HG03442 (cell line): ENCODE measurements at regions not wholly inside any gene's neighbourhood (a gene's known extent, or its start where the extent isn't known, plus 50 kb on each side); places are given as distances from the start of the nearest gene placed in this dataset.

ENCODE experiments used
- ATAC-seq: cut with Tn5 transposase; IDR thresholded peaks from one replicate; pipeline ENCODE4 v1.9.1; 2021; ENCODE audit warnings: mild to moderate bottlenecking, moderate library complexity; ENCODE audit not compliant: unreplicated experiment

DNA sequence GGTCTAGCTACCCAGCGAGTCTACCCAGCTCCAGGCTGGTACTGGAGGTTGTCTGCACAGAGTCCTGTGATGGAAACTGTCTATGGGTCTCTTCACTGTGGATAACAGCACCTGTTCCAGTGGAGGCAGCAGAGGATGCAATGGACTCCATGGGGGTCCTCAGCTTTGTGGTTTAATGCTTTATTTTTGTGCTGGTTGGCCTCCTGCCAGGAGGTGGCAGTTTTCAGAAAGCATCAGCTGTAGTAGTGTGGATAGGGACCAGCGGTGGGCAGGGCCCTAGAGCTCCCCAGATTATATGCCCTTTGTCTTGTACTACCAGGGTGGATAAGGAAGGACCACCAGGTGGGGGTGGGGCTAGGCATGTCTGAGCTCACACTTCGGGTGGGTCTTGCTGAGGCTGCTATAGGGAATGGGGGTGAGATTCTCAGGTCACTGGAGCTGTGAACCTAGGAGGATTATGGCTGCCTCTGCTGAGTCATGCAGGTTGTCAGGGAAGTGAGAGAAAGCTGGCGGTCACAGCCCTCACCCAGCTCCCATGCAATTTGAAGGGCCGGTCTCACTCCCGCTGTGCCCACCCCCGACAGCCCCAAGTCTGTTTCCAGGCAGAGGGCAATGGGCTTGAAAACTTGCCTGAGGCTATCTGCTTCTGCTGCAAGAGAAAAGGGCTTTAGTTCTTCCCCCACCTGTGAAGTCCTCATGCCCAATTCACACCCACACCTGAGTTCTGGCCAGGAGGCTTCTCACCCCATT, 397.1 kb downstream of the TLE1 start:
- ATAC-seq = no peak

DNA sequence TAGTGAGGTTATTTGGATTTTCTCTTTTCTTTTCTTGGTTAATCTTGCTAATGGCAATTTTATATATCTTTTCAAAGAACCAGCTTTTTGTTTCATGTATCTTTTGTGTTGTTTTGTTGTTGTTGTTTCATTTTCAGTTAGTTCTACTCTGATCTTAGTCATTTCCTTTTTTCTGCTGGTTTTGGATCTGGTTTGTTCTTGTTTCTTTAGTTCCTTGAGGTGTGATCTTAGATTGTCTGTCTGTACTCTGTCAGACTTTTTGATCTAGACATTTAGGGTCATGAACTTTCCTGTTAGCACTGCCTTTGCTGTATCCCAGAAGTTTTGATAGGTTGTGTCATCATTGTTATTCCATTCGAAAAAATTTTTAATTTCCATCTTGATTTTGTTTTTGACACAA, 399.7 kb downstream of the TLE1 start:
- ATAC-seq = no peak

DNA sequence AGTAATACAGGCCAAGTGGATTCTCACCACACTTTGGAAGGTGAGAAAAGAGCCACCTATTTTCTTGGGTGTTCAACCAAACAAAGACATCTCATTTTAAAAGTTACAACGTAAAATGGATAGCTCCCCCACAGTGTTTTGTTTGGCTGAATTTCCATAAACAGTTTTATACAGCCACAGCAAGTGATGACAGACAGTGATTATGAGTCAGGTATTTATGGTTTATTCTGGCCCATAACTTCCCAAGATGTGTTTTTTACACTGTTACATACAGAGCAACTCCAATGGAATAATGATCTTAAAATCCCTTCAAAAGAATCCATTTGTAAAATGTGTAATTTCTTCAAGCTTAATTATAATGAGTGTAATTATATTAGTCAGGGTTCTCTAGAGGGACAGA, 421.3 kb downstream of the TLE1 start:
- ATAC-seq = no peak

DNA sequence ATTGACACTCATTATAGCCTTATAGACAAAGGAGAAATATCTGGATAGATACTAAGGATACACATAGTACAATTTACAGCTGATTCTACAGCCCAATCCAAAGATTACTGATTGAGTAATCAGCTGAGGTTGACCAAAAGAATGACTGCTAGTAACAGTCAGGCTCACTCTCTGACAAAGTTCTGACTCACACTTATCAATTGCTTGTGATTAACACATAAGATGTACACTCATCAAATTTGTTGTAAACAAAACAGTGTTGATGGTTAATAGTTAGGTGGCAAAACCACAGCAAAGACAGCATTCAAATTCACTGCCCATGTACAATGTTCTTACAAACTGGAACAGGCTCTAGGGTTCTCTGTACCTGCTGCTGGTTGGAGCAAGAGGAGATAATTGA, 422.7 kb downstream of the TLE1 start:
- ATAC-seq = no peak

DNA sequence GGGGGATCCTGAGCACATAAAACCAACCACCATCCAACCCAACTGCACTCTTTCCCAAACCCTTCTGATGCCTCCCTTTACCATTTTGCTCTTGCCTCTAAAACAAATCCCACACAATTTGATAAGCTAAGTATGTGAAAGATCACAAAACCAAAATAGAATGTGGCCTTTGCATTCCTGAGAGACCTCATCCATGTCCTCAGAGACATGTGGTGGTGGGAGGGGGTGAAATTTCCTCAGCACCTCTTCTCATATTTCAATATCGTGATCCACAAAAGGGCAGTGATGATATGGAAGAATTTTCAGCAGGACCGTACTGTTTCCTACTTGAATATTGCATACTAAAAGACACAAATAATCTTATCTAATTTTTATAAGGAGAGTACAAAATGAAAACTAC, 423.3 kb downstream of the TLE1 start:
- no peak for ATAC-seq

DNA sequence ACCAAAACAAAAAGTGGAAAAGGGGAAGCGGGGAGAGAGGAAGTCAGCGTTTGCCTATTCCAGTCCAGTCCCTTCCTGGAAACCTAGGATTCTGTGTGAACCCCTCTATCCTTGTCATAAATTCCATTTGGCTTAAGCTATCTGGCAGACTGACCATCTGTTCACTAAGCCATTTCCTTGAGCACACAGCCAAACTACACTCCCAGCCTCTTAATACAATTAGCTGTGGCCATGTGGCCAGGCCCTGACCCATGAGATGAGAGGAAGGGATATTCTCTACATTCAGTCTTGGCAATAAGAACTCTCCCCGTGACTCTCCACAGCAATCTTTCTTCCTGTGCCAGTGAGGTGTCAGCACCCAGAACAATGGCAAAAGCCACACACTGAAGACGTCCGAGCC, 424.8 kb downstream of the TLE1 start:
- no peak for ATAC-seq

DNA sequence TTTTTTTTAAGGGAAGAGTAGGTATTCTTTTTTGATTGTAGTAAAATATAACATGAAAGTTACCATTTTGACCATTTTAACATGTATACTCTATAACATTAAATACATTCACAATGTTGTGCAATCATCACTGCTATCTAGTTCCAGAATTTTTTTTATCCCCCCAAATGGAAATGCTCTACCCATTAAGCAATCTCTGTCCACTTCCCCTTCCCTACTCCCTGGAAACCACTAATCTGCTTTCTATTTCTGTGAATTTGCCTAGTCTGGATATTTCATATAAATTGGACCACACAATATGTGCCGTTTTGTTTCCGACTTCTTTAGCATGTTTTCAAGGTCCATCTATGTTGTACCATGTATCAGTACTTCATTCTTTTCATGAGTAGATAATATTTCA, 429.5 kb downstream of the TLE1 start:
- ATAC-seq = no peak

DNA sequence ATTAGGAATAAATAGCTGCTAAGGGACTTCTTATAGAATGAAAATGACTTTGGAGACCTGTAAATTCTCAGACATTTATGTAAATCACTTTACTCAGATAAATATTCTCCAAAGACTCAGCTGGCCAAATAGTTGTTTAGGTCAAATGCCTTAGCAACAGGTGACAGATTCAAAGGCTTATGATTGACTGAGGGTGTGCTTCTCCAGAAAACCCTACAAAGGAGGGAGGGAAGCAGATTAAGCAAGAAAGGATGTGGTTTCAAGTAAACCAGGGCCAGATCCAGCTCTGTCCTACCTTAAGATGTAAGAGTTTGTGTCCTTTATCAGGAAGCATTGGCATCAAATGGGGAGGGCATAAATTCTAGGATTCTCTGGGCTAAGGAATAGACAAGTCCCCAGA, 433.0 kb downstream of the TLE1 start:
- no peak for ATAC-seq

DNA sequence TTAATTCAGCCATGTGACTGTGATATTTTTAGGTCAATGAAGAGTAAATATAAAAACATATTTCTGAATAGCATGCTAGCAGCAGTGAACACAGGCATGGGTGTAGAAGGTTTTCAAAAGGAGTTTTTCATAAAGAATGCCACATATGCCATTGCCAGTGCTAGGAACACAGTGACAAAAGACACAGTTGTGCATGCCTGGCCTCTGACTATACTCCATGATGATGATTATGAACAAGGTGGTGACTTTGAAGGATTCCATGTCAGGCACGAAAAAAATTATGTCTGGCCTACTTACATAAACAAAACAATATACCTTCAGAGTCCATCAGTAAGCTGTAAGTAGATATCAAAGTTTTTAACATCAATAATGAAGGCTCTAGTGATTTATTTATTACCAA, 438.7 kb downstream of the TLE1 start:
- ATAC-seq = no peak

DNA sequence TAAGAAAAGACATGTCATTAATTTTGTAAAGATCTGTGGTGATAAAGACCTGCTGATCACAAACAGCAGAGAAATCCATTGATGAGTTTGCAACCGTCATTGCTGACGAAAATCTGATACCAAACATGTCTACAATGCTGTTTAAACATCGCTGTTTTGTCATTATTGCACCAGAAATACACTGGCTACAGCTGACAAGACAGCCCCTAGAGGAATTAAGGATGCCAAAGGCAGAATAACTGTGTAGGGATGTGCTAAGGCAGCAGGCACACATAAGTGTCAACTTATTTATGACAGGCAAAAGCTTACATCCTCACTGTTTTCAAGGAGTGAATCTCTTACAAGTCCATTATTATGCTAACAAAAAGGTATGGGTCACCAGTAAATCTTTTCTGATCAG, 439.3 kb downstream of the TLE1 start:
- no peak for ATAC-seq

DNA sequence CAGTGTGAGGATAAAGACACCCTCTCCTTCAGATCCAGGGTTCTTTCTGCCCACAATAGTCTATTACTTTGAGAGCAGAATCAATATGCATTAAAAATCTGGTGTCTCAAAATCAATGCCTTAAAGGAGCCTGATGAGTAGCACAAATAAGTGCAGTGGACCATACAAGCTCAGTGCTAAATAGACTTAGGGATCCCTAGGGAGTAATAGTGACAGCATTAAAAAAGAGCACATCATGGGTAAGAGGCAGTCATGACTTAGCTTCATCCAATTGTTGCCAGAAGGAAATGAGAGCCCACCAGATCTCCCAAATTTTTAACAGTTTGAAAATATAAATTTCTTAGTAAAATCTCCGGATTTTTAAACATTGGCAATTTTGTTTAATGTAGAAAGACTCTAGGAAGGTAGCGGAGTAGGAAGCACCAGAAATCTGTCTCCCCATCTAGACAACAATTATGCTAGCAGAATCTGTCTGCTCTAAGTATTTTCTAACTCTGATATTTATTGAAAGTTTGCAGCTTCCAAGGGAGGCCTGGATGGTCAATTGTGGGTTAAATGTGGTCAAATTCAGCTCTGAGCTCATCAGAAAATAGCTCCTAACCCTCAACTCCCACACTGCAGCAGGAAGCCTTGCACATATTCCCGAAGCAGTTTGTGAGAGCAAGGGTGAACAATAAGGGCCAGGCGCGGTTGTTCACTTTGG, 443.9 kb downstream of the TLE1 start:
- ATAC-seq = no peak

DNA sequence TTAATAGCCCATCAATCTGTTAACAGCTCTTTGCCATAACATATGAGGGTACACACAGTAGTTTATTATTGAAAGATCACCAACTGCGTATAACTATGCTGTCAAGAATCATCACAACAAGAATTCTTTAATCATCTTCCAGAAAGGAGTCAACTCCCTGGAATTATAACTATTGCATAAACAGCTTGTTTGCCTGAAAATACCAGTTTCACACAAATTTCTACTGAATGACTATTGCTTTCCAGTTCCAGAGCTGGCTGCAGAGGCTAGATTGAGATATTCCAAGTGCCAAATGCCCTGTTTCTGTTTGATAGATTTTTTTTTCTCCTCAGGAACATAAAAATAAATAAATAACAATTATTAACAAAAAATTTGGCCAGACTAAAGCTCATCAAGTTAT, 444.7 kb downstream of the TLE1 start:
- ATAC-seq = no peak

DNA sequence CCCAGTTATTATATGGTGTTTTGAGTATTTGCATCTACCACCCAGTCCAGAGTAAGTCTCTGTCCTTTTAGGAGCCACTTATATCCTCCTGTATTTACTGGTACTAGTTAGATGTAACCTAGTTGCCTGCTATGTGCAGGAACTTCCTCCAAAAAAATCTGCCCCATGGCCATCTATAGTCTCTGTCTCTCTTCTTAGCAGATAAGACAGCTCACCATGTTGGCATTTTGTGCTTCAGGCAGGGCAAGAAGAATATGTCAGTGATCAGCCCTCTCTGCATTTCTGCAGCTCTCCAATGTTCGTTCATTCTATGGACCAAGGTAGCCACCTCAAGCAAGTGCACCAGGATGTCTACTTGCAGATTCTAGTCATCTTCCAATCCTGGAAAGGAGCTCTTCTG, 446.5 kb downstream of the TLE1 start:
- no peak for ATAC-seq

DNA sequence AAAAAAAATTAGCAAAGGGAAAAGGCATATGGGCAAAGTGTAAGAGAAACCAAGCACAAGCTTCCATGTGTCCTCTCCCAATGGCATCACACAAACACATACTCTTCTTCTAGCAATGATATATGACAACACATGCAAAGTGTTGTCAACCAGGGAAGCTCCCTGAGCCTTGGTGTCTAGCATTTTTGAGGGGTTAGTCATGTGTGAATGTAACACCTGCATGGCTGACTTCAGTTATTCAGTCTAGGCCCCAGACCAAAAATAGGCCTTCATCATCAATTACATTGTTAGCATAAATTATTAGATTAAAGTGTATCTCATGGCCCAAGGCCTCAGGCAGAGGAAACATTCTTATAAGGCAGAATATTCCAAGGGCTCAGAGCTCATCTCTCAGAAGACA, 450.0 kb downstream of the TLE1 start:
- ATAC-seq = no peak

DNA sequence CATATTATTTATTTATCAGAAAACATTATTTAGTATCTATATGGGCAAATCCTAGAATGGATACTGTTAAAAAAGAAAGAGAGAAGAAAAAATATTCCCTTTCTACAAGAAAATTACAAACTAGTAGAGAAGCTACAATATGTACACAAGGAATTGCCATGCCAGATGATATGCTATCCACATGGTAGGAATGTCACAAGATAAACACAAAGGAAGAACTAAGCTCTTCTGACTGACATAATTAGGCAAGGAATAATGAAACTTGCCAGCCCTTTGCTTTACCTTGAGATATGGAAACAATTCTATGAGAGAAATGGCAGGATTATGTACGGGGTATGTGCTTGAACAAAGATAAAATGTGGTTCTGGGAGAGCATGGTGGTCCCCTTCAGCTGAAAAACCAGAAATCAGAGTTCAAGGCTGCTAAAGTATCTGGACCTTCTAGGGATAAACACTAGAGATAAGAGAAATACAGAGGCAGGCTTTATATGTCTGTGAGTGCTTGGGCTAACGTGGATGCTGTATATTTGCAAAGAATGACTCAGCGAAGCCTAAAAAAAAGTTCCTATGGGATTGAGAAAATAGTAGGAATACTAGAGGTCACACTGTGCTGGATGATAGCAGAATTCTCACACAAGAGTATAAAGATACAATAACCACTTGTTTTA, 451.6 kb downstream of the TLE1 start:
- ATAC-seq = no peak

DNA sequence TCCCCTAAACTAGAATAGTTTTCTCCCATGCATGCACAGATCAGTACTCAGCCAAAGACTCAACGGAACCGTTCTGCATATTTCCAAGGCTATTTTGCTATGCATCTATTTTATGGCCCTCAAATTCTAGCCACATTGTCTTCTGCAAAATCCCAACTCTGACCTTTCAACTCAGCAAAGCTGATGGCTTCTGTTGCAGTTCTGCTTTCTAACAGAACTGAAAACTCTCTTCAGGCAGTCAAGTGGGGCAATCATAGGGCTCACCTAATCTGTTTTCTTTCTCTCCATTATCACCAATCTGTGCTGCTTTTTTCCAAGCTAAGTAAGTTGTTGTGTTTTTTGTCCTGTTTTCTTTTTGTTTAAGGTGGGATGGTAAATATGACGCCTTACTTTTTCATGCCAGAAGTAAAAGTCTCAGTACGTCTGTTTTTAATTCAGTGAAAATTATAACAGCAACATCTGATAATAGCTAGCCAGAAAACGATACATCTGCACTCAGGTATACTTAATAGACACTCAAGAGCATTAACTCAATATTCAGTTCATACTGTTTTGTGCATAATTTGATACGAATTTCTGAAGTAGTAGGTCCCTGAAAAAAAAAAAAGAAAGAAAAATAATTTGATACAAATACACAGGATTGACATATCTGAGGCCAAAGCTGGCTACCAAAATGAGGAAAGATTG, 454.3 kb downstream of the TLE1 start:
- no peak for ATAC-seq

DNA sequence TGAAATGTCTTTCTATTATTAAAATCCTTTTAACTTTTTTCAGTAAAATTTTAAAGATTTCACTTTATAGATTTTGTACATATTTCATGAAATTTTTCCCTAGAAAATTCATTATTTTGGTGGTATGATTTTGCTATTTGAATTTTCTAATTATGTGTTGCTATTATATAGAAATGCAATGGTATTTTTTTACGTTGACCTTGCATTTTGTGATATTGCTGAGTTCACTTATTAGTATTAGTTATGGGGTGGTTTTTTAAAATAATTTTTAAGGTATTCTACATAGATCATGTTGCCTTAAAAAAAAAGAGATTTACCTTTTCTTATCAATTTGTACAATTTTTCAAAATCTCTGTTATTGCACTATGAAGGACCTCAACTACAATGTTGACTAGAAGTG, 458.3 kb downstream of the TLE1 start:
- no peak for ATAC-seq

DNA sequence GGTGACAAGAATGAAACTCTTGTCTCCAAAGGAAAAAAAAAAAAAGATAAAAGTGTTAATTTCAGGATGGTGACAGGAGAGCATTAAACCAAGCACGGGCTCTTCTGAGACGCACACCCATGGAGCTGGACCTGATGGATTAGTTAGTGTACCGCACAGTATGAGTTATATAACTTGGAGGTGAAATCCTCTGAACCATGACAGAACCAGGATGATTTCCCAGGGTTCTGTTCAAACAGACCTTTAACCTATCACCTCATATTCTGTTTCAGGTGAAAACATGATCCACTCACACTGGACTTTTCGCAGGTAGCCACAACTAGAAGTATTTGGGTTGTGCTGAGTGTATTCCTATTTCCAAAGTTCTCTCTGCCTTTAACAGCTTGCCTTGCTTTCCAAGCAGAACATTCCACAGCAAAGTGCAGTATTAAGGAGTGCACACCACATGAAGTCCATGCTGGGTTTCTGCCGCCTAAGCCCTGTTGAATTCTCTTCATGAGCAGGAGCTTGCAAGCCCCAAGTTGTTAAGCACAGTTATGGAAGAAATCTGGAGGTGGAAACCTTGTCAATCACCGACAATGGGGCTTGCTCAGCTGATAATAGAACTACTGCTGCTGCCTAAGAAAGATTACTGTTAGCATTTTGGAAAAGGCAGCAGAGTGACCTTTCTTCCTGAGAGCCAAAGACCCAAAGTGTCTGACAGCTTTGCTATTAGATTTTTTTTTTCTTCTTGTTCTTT, 461.7 kb downstream of the TLE1 start:
- ATAC-seq = no peak

DNA sequence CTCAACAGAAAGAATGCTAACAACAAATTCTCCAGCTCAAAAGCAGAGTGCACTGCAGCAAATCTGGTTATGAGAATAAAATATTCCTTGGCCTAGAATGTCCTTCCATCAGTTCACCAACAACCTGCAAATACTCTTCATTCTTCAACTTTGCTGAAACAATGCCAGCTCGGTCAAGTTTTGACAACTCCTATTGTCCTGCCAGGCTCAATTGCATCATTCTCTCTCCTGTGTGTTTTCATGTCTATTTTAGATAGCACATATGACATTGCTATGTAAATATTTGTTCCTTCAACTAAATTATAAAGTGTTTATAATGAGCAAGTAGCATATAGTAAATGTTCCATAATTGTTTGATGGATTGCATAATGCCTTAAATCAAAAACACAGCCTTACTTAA, 463.8 kb downstream of the TLE1 start:
- no peak for ATAC-seq

DNA sequence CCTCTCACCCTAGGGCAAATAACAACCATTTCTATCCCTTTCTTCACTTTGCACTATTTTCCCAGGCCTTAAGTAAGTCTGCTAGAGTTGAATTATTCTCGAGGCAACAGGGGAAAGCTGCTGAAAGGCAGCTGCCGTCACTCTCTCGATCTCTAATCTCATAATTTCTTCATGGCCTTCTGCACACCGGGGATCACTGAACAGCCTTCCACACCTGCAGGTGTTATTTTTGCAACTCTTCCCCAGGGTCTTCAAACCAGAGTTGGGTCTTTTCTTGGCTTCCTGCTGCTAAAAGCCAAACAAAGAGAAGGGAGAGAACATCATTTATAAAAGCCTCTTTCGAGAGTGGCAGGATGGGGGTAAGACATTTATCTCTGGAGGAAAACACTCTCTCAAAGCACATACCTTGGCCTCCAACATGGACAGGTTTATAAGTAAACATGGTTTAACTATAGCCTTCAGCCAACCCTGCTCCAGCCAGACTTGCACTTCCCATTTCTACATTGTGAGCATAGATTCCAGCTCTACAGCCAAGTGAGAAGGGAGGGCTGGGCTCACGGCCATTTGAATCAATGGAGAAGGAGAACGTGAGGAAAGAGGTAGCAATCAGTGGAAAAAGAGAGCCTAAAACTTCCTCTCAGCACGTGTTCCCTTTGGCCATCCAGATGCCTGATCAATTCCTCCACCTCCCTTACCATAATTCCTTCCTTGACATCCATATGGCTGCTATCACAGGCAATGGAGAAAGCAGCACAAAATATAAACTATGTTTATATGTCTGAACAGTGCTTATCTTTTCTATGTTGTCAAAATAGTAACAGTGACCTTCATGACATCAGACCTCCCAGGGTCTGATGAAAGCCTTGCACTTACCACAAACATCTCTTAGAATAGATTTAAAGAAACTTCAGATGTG, 464.9 kb downstream of the TLE1 start:
- ATAC-seq = no peak
